GM19324 (cell line): ENCODE measurements at regions not wholly inside any gene's neighbourhood (a gene's known extent, or its start where the extent isn't known, plus 50 kb on each side); places are given as distances from the start of the nearest gene placed in this dataset.
"Not testable (repeated sequence)": the region's sequence is repeated elsewhere in the genome, so short reads cannot be mapped to it uniquely, and the experiment has no call there.

Source experiments
- ATAC-seq: cut with Tn5 transposase; IDR thresholded peaks from one replicate; pipeline ENCODE4 v1.9.1; 2021; ENCODE audit warnings: mild to moderate bottlenecking, moderate library complexity; ENCODE audit not compliant: unreplicated experiment, low FRiP score

GRCh38 chr14:39576258-39576657 is 144.0 kb upstream of the FBXO33 start:
- no peak for ATAC-seq

GRCh38 chr14:39568809-39569538 is 136.7 kb upstream of the FBXO33 start:
- no peak for ATAC-seq

GRCh38 chr14:39566795-39567194 is 134.6 kb upstream of the FBXO33 start:
- ATAC-seq: no peak

- ATAC-seq: no peak
Observed at GRCh38 chr14:39563361-39563760, 131.1 kb upstream of the FBXO33 start.

- no peak for ATAC-seq
Observed at GRCh38 chr14:39562175-39562574, 129.9 kb upstream of the FBXO33 start.

GRCh38 chr14:39558525-39558924 is 126.3 kb upstream of the FBXO33 start:
- ATAC-seq: no peak

GRCh38 chr14:39555749-39556148 is 123.5 kb upstream of the FBXO33 start:
- no peak for ATAC-seq

GRCh38 chr14:39554576-39554975 is 122.3 kb upstream of the FBXO33 start:
- no peak for ATAC-seq

GRCh38 chr14:39548358-39548757 is 116.1 kb upstream of the FBXO33 start:
- no peak for ATAC-seq

- no peak for ATAC-seq
Observed at GRCh38 chr14:39547845-39548244, 115.6 kb upstream of the FBXO33 start.

- no peak for ATAC-seq
Observed at GRCh38 chr14:39505812-39506211, 73.6 kb upstream of the FBXO33 start.

- ATAC-seq: no peak
Observed at GRCh38 chr14:39500253-39500652, 68.0 kb upstream of the FBXO33 start.

- no peak for ATAC-seq
Observed at GRCh38 chr14:39499514-39499913, 67.3 kb upstream of the FBXO33 start.

GRCh38 chr14:39497677-39498076 is 65.4 kb upstream of the FBXO33 start:
- not testable (repeated sequence) for ATAC-seq

GRCh38 chr14:39492267-39492666 is 60.0 kb upstream of the FBXO33 start:
- no peak for ATAC-seq

GRCh38 chr14:39491134-39491571 is 58.9 kb upstream of the FBXO33 start:
- no peak for ATAC-seq

- no peak for ATAC-seq
Observed at GRCh38 chr14:39488600-39488999, 56.4 kb upstream of the FBXO33 start.

GRCh38 chr14:39483682-39484081 is 51.4 kb upstream of the FBXO33 start:
- ATAC-seq: no peak
